ENCODE measurements at regions not wholly inside any gene's neighbourhood (a gene's known extent, or its start where the extent isn't known, plus 50 kb on each side); places are given as distances from the start of the nearest gene placed in this dataset.

DNA sequence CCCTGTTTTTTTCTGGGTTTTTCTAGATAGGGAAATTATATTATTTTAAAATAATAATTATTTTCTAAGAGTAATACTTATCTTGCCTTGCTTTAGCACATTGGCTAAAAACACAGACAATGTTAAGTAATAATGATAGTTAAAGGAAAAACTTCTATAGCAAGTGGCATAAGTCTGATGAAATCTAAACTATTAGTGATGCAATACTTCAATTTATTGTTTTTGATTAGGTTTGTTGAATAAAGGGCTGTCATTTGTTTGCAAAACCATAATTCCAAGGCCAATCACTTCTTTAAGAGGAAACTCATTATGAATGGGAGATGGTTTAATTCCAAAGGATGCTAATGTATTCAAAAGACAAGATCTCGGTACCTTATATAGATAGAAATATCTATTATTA lies 293.8 kb upstream of the FBXL7 start:
- no peak for DNase-seq (ENCODE audit: low read depth)

- DNase-seq (ENCODE audit: low read depth) = peak; percentile 22
Observed at GRCh38 chr5:15203376-15203775, 296.6 kb upstream of the FBXL7 start.

GRCh38 chr5:15191012-15191411 lies 309.0 kb upstream of the FBXL7 start:
- no peak for DNase-seq (ENCODE audit: low read depth)

GRCh38 chr5:15183520-15183919 lies 311.9 kb upstream of the ANKH start:
- no peak for DNase-seq (ENCODE audit: low read depth)

DNA sequence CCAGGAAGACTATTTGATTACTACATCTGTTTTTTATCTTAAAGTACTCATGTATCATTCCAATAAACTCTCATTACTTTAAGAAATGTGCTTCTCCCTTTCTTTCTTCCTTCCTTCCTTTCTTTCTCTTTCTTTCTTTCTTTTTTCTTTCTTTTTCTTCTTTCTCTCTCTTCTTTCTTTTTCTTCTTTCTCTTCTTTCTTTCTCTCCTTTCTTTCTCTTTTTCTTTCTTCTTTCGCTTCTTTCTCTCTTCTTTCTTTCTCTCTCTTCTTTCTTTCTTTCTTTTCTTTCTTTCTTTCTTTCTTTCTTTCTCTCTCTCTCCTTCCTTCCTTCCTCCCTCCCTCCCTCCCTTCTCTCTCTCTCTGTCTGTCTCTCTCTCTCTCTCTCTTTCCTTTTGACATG lies 298.6 kb upstream of the ANKH start:
- DNase-seq (ENCODE audit: low read depth) = no peak

- no peak for DNase-seq (ENCODE audit: low read depth)
Observed at GRCh38 chr5:15168358-15168757, 296.8 kb upstream of the ANKH start.

GRCh38 chr5:15160091-15160490 lies 288.5 kb upstream of the ANKH start:
- no peak for DNase-seq (ENCODE audit: low read depth)

DNA sequence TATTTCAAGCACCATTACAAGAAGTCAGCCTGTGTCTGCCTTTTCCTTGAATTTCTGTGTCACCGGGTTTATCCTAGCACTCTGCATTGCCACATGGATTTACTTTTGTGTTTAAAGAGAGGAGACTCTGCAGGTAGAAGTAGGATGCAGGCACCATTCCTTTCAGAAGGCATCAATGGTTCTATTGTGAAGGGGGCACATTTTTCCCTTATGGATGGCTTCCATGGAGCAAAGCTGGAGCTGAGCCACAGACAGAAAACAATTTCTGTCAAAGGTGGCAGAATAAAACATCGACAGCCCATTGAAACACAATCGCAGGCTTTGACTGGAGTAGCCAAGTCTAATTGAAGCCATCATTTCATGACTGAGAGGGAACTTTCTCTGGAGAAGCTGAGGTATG lies 288.0 kb upstream of the ANKH start:
- no peak for DNase-seq (ENCODE audit: low read depth)

DNA sequence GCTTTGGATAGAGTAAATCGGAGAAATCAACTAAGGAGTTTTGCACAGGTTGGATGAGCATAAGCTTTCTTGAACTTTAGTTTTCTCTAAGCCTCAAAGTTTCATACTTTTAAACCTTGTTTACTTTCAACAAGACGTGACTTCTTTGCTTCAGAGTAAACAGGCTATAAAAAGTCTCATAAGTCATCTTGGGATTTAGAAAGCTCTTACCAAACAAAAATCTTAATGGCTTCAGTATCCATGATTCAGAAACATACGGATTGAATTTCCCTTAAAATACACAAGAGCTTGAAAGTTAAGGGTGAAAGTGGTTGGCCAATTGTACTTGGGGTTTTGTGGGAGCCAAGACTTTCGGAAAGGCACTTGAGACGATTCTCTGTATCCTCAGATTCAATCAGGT lies 270.9 kb upstream of the ANKH start:
- no peak for DNase-seq (ENCODE audit: low read depth)

GRCh38 chr5:15137414-15137813 lies 265.8 kb upstream of the ANKH start:
- no peak for DNase-seq (ENCODE audit: low read depth)

DNA sequence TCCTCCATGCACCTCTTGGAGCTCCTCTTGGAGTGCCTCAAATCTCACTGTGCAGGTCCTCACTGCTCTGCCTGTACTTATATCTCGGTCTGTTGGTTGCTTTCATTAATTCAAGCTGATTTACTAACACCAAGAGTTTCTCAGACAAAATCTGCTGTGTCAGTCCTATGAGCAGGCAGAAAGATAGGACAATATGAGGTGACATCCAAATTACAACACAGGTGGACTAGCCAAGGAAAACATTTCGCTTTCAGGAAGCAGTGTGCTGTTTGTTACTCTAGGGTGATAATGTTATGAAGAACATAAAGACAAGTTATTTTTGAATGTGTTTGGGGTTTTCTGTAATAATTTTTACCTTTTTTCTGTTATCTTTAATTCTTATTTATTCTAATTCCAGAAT lies 264.1 kb upstream of the ANKH start:
- DNase-seq (ENCODE audit: low read depth) = no peak

DNA sequence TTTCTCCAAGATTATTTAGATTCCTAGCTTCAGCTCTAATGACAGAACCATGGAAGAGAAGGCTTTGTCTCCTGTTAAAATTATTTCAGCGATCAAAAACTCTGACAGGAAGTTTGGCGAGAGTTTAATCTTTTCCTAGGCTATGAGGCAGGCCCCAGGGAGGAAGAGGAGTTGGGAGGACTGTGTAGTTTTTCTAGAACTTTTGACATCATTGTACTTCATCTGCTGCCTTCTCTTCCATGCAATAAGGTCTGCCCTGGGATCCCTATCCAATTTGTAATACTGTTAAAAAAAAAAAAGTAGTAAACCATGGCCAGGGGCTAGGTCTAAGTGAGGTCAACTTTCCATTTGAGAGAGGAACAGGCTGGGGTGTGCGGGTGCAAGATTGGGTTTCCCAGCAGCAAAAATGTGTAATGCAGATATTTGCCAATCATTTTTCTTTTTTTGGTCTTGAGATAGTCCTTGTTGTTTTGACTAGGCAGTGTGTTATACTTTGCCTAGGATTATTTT lies 261.9 kb upstream of the ANKH start:
- no peak for DNase-seq (ENCODE audit: low read depth)

DNA sequence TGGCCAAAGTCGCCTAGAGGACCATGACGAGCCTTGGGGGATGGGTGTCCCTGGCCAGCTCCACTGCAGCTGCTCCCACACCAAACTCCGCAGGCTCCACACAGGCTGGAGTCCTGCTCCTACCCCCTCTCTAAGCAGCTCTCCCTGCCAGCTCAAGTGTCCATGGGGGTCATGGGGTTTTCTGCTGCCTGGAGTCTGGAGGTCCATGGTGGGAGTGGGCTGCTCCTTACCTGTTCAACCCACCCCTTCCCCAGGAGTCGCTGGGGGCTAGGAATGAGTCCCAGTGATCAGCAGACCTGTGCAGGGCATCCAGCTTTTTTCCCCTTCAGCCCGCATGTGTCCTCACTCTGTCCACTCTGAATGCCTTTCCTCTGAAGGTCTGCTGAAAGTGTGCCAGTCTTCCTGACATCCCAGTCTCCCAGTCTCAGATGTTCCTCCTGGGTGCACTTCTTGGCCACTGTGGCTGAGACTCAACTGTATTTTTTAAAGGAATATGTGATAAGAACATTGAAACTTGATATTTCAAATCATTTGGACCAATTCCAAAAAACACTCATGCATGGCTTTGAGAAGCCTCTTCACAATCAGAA lies 261.3 kb upstream of the ANKH start:
- no peak for DNase-seq (ENCODE audit: low read depth)

GRCh38 chr5:15131909-15132308 lies 260.3 kb upstream of the ANKH start:
- no peak for DNase-seq (ENCODE audit: low read depth)

DNA sequence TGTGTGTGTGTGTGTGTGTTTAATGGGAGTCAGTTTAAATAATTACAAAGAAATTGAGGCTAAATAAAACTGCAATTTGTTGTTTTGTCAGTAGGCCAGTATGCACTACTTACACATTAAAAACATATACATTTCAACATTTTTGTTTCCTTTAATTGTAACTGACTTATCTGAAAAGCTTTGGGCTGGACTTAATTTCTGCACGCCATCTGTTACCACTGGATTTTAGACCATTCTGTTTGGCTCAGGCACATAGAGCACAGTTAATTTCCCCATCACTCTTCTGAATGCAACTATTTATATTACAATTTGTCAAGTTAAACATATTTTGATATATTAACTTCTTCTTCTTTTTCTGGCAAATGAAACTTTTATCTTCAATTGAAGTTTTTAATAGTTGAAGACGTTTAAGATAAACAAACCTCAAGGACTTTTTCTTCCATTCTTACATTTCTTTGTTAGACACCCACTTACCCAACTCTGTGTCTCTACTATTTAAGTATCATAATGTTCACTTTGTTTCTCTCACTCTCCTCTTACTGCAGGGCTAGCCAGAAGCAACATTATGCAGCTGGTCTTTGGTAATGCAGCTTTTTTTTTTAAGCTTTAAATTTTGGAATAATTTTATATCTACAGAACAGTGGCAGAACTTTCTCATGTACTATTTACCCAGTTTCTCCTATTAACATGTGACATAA lies 253.4 kb upstream of the ANKH start:
- DNase-seq (ENCODE audit: low read depth) = no peak

DNA sequence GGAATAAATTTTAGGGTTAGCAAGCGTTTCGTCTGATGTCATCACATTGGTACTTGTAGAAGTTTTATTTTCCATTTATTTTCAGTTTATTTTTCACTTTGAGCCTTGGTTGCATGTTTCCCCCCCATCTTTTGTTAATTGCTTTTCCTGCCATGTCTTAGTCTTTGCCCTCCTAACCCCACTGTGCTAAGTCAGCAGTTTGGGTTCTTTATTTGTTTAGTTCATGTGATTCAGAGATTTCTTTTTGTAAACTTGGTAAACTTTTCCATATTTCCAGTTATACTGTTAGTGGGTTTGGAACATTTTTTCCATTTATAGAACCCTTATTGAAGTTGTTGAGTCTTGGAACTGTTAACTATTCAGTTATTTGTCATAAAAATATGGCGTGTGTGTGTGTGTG lies 252.9 kb upstream of the ANKH start:
- no peak for DNase-seq (ENCODE audit: low read depth)

GRCh38 chr5:15117688-15118087 lies 246.1 kb upstream of the ANKH start:
- no peak for DNase-seq (ENCODE audit: low read depth)

GRCh38 chr5:15116996-15117395 lies 245.4 kb upstream of the ANKH start:
- DNase-seq (ENCODE audit: low read depth) = no peak

GRCh38 chr5:15106530-15107283 lies 235.1 kb upstream of the ANKH start:
- no peak for DNase-seq (ENCODE audit: low read depth)

DNA sequence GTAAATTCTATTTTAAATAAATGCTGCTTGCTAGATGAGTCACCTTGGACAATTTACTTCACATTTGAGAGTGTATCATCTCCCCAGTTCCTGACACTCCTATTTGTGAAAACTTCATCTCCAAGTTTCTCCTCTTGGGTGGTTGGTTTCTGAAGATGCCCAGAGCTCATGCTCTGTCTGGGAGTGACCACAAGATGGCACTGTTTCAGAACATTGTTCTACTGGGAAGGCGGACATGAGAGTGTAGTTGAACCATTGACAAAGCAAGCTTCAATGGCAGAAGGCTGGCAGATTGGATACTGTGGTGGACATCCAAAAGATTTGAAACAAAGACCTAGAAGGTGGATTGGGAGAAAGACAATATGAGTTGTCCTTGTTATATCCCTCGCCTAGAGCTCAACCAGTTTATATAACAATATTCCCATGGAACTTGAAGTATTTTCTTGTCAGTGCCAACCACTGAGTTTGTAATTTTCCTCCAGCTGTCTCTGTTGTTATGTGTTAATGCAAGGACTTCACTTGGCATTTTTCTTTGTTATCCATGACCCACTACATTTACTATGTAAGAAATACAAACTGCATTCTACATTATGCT lies 234.3 kb upstream of the ANKH start:
- DNase-seq (ENCODE audit: low read depth) = peak; percentile 42

DNA sequence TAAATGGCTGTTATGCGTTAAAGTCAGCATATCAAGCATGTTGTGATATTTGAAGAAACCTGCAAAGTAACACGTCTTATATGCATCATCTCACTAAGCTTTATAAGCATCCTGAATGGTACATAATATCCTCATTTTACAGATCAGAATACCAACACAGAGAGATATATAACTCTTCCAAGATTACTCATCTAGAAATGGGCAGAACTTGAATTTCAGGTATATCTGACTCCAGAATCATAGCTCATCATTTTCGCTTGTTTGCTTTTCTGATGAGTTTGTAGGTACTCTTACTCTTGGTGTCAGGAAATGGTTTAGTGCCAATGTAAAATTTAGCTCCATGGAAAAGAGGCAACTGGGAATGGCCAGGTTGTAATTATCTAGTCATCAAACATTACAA lies 232.3 kb upstream of the ANKH start:
- DNase-seq (ENCODE audit: low read depth) = no peak

DNA sequence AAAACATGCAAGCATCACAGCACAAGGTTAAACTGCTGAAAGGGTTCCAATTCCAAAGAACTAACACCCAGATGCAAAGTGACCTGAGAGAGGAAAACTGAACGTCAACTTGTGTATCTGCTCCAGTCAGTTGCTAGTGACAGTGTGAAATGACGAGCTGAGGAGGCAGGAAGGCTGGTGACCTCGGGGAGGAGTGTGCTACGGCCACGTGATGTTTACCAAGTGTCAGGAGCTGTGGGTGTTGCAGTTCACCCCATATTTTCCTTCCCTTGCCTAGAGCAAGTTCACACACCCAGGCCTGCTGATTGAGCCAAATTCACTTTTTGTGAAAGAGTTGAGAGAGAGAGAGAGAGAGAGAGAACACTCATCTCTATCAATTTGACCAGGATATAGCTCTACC lies 231.6 kb upstream of the ANKH start:
- DNase-seq (ENCODE audit: low read depth) = no peak

GRCh38 chr5:15097552-15097951 lies 226.0 kb upstream of the ANKH start:
- DNase-seq (ENCODE audit: low read depth) = no peak
